A549 (cell line): ENCODE measurements at regions not wholly inside any gene's neighbourhood (a gene's known extent, or its start where the extent isn't known, plus 50 kb on each side); places are given as distances from the start of the nearest gene placed in this dataset.

Source experiments
- CEBPB ChIP-seq, 2 experiments: fragments of >200 bp in 1 of 2; sonication (Bioruptor Twin) in 1 of 2; formaldehyde crosslinking in 1 of 2; IDR thresholded peaks; 2 replicates each; pipeline ENCODE4 v1.6.1; 2012 to 2016
- EP300 ChIP-seq, 2 experiments: fragments of >200 bp; sonication (Bioruptor Twin); formaldehyde crosslinking; IDR thresholded peaks; 2 replicates in 1 of 2; 3 replicates in 1 of 2; pipeline ENCODE4 v1.6.1; 2016 to 2017
- HEYL ChIP-seq: fragments of 250-450 bp; sonication (Bioruptor Pico); IDR thresholded peaks from 2 replicates; pipeline ENCODE4 v1.8.0; 2021; ENCODE audit warnings: mild to moderate bottlenecking, moderate library complexity
- KDM1A ChIP-seq: fragments of 200-600 bp; sonication (generic); IDR thresholded peaks from 2 replicates; pipeline ENCODE4 v1.6.1; 2016; ENCODE audit warnings: low read depth, mild to moderate bottlenecking
- POLR2A ChIP-seq: IDR thresholded peaks from 2 replicates; pipeline ENCODE4 v1.6.1; 2012; ENCODE audit warnings: mild to moderate bottlenecking, low read length
- SREBF2 ChIP-seq: fragments of 450-650 bp; IDR thresholded peaks from 2 replicates; pipeline ENCODE4 v1.6.1; 2014; ENCODE audit warnings: mild to moderate bottlenecking, moderate library complexity
- TF ChIP-seq, protein P1 (sequence below): fragments of >200 bp; sonication (Bioruptor Twin); formaldehyde crosslinking; IDR thresholded peaks from 3 replicates; pipeline ENCODE4 v1.5.1; 2016
- TF ChIP-seq, protein P2 (sequence below): IDR thresholded peaks from 2 replicates; pipeline ENCODE4 v1.6.1; 2012

- TF ChIP-seq, protein P1, sequence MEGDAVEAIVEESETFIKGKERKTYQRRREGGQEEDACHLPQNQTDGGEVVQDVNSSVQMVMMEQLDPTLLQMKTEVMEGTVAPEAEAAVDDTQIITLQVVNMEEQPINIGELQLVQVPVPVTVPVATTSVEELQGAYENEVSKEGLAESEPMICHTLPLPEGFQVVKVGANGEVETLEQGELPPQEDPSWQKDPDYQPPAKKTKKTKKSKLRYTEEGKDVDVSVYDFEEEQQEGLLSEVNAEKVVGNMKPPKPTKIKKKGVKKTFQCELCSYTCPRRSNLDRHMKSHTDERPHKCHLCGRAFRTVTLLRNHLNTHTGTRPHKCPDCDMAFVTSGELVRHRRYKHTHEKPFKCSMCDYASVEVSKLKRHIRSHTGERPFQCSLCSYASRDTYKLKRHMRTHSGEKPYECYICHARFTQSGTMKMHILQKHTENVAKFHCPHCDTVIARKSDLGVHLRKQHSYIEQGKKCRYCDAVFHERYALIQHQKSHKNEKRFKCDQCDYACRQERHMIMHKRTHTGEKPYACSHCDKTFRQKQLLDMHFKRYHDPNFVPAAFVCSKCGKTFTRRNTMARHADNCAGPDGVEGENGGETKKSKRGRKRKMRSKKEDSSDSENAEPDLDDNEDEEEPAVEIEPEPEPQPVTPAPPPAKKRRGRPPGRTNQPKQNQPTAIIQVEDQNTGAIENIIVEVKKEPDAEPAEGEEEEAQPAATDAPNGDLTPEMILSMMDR: no peak
- TF ChIP-seq, protein P2, sequence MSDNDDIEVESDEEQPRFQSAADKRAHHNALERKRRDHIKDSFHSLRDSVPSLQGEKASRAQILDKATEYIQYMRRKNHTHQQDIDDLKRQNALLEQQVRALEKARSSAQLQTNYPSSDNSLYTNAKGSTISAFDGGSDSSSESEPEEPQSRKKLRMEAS: no peak
- TF ChIP-seq POLR2A (no peak), EP300 (IDR thresholded peaks at IDR 0.05) (no peak), KDM1A (no peak), SREBF2 (no peak), HEYL (CRISPR knock-in tag) (no peak), CEBPB (IDR thresholded peaks at IDR 0.05) (no peak)
Measured at GRCh38 chr5:20105915-20106314, 117.9 kb upstream of the CDH18 start.
